ENCODE measurements at regions not wholly inside any gene's neighbourhood (a gene's known extent, or its start where the extent isn't known, plus 50 kb on each side); places are given as distances from the start of the nearest gene placed in this dataset.

DNA sequence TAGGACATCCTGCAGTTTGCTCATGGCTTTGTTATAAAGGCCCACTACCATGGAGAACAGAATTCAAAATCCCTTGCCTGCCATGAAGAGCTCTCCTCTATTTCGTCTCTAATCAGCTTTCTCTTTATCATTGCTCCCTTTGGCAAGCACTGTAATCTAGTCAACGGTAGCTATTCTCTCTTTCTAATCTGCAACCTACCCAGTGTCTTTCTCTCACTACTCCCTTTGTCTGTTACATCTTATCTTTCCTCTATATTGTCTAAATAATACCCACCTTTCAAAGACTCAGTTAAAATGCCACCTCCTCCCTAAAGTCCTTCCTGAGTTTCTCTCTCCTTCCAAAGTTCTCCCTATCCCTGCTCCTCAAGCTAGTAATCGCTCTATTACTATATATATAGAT, 108.1 kb downstream of the FZD1 start:
- TF ChIP-seq CTCF (IDR thresholded peaks at IDR 0.05) (no peak), POLR2A (IDR thresholded peaks at IDR 0.05) (no peak), POLR2AphosphoS5 (IDR thresholded peaks at IDR 0.05) (no peak), EP300 (IDR thresholded peaks at IDR 0.05) (no peak)
